DMS53 treated with DMSO at 0.1 percent for 48 hours (cell line): ENCODE measurements at regions not wholly inside any gene's neighbourhood (a gene's known extent, or its start where the extent isn't known, plus 50 kb on each side); places are given as distances from the start of the nearest gene placed in this dataset.

ENCODE experiments used
- DNase-seq: peaks from one replicate; lab custom pipeline; 2025; ENCODE audit not compliant: unreplicated experiment; lab: John Stamatoyannopoulos, UW

- peak; percentile 9 for DNase-seq
Observed at GRCh38 chr10:6339891-6340290, 137.2 kb downstream of the PFKFB3 start.

GRCh38 chr10:6342096-6342685 lies 139.5 kb downstream of the PFKFB3 start:
- DNase-seq = no peak

GRCh38 chr10:6343305-6344010 lies 140.7 kb downstream of the PFKFB3 start:
- no peak for DNase-seq

GRCh38 chr10:6345404-6345803 lies 142.7 kb downstream of the PFKFB3 start:
- no peak for DNase-seq

- DNase-seq = no peak
Observed at GRCh38 chr10:6346631-6347030, 143.9 kb downstream of the PFKFB3 start.

GRCh38 chr10:6347391-6347951 lies 144.7 kb downstream of the PFKFB3 start:
- DNase-seq = no peak

- DNase-seq = no peak
Observed at GRCh38 chr10:6348096-6348874, 145.6 kb downstream of the PFKFB3 start.

- DNase-seq = no peak
Observed at GRCh38 chr10:6349846-6350535, 147.3 kb downstream of the PFKFB3 start.

GRCh38 chr10:6350609-6351008 lies 147.9 kb downstream of the PFKFB3 start:
- DNase-seq = no peak

GRCh38 chr10:6351495-6351894 lies 148.8 kb downstream of the PFKFB3 start:
- DNase-seq = no peak

GRCh38 chr10:6353526-6353925 lies 150.8 kb downstream of the PFKFB3 start:
- DNase-seq = no peak

GRCh38 chr10:6354168-6354772 lies 151.5 kb downstream of the PFKFB3 start:
- no peak for DNase-seq

- DNase-seq = no peak
Observed at GRCh38 chr10:6356280-6356793, 153.6 kb downstream of the PFKFB3 start.

GRCh38 chr10:6361869-6362268 lies 159.1 kb downstream of the PFKFB3 start:
- DNase-seq = no peak

GRCh38 chr10:6362879-6363278 lies 160.1 kb downstream of the PFKFB3 start:
- DNase-seq = no peak

- no peak for DNase-seq
Observed at GRCh38 chr10:6363511-6363910, 160.8 kb downstream of the PFKFB3 start.

- no peak for DNase-seq
Observed at GRCh38 chr10:6364283-6364682, 161.6 kb downstream of the PFKFB3 start.

- no peak for DNase-seq
Observed at GRCh38 chr10:6364893-6365292, 162.2 kb downstream of the PFKFB3 start.

GRCh38 chr10:6365384-6365783 lies 162.7 kb downstream of the PFKFB3 start:
- DNase-seq = no peak
